Eye (tissue), 1 donor: ENCODE measurements at regions not wholly inside any gene's neighbourhood (a gene's known extent, or its start where the extent isn't known, plus 50 kb on each side); places are given as distances from the start of the nearest gene placed in this dataset.
"Not testable (repeated sequence)": the region's sequence is repeated elsewhere in the genome, so short reads cannot be mapped to it uniquely, and the experiment has no call there.

ENCODE experiments used
- DNase-seq: peaks from one replicate; pipeline ENCODE4 v3.0.0-alpha.2; 2015

GRCh38 chr5:17326600-17327037 is 109.2 kb downstream of the BASP1 start:
- DNase-seq = no peak

GRCh38 chr5:17327048-17327625 is 109.7 kb downstream of the BASP1 start:
- no peak for DNase-seq

- peak; percentile 39 for DNase-seq
Observed at GRCh38 chr5:17329571-17329970, 112.1 kb downstream of the BASP1 start.

- no peak for DNase-seq
Observed at GRCh38 chr5:17330386-17330785, 113.0 kb downstream of the BASP1 start.

- no peak for DNase-seq
Observed at GRCh38 chr5:17331651-17332050, 114.2 kb downstream of the BASP1 start.

- no peak for DNase-seq
Observed at GRCh38 chr5:17333755-17334154, 116.3 kb downstream of the BASP1 start.

- DNase-seq = peak; percentile 41
Observed at GRCh38 chr5:17336054-17336453, 118.6 kb downstream of the BASP1 start.

- DNase-seq = not testable (repeated sequence)
Observed at GRCh38 chr5:17336723-17337122, 119.3 kb downstream of the BASP1 start.

GRCh38 chr5:17339841-17340240 is 122.4 kb downstream of the BASP1 start:
- DNase-seq = no peak

GRCh38 chr5:17340379-17340778 is 122.9 kb downstream of the BASP1 start:
- DNase-seq = no peak

- peak; percentile 40 for DNase-seq
Observed at GRCh38 chr5:17340819-17341218, 123.4 kb downstream of the BASP1 start.

GRCh38 chr5:17343675-17344074 is 126.2 kb downstream of the BASP1 start:
- DNase-seq = no peak

- DNase-seq = no peak
Observed at GRCh38 chr5:17346811-17347210, 129.4 kb downstream of the BASP1 start.

GRCh38 chr5:17352223-17352622 is 134.8 kb downstream of the BASP1 start:
- DNase-seq = no peak

- DNase-seq = no peak
Observed at GRCh38 chr5:17354265-17354664, 136.8 kb downstream of the BASP1 start.

- DNase-seq = no peak
Observed at GRCh38 chr5:17355586-17356346, 138.3 kb downstream of the BASP1 start.

- DNase-seq = no peak
Observed at GRCh38 chr5:17356551-17356950, 139.1 kb downstream of the BASP1 start.

GRCh38 chr5:17357504-17357903 is 140.1 kb downstream of the BASP1 start:
- no peak for DNase-seq

- no peak for DNase-seq
Observed at GRCh38 chr5:17358031-17358430, 140.0 kb upstream of the TAF11L2 start.

GRCh38 chr5:17359451-17360011 is 138.5 kb upstream of the TAF11L2 start:
- DNase-seq = peak; percentile 60

- no peak for DNase-seq
Observed at GRCh38 chr5:17360879-17361278, 137.2 kb upstream of the TAF11L2 start.

GRCh38 chr5:17361331-17361730 is 136.7 kb upstream of the TAF11L2 start:
- DNase-seq = no peak

GRCh38 chr5:17364987-17365810 is 132.8 kb upstream of the TAF11L2 start:
- peak; percentile 73 for DNase-seq

- DNase-seq = peak; percentile 58
Observed at GRCh38 chr5:17365811-17366138, 132.3 kb upstream of the TAF11L2 start.
